ENCODE measurements at regions not wholly inside any gene's neighbourhood (a gene's known extent, or its start where the extent isn't known, plus 50 kb on each side); places are given as distances from the start of the nearest gene placed in this dataset.

GRCh38 chr2:121028577-121028976, 256.4 kb downstream of the TFCP2L1 start:
- no peak for TF ChIP-seq POLR2A (IDR thresholded peaks at IDR 0.05)
- TF ChIP-seq, protein P1, sequence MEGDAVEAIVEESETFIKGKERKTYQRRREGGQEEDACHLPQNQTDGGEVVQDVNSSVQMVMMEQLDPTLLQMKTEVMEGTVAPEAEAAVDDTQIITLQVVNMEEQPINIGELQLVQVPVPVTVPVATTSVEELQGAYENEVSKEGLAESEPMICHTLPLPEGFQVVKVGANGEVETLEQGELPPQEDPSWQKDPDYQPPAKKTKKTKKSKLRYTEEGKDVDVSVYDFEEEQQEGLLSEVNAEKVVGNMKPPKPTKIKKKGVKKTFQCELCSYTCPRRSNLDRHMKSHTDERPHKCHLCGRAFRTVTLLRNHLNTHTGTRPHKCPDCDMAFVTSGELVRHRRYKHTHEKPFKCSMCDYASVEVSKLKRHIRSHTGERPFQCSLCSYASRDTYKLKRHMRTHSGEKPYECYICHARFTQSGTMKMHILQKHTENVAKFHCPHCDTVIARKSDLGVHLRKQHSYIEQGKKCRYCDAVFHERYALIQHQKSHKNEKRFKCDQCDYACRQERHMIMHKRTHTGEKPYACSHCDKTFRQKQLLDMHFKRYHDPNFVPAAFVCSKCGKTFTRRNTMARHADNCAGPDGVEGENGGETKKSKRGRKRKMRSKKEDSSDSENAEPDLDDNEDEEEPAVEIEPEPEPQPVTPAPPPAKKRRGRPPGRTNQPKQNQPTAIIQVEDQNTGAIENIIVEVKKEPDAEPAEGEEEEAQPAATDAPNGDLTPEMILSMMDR (IDR thresholded peaks at IDR 0.05): no peak
